K562 (cell line): ENCODE measurements at regions not wholly inside any gene's neighbourhood (a gene's known extent, or its start where the extent isn't known, plus 50 kb on each side); places are given as distances from the start of the nearest gene placed in this dataset.

Experiments used
- ATAC-seq: fragments of 200-7000 bp; cut with Tn5 transposase; 3 replicates; pipeline ENCODE4 v1.9.1; 2020; ENCODE audit warnings: moderate library complexity
- BruUV-seq: library from RNA; stranded (reverse); fragments of 400-500 nt; replicated peaks from 2 replicates; lab custom pipeline; 2021; lab: Mats Ljungman, UMichigan
- CTCF ChIA-PET: fragments of 300-600 bp; formaldehyde crosslinking; extraction: SDS; loops from one replicate; lab custom pipeline; 2021; ENCODE audit warnings: low intra/inter-chr PET ratio; lab: Yijun Ruan, JAX
- POLR2A ChIA-PET: fragments of 300-600, 350-650 bp; sonication (Branson Sonifier 250); formaldehyde crosslinking; extraction: SDS; loops from one replicate; lab custom pipeline; 2021; ENCODE audit warnings: antibody characterized with exemption, inconsistent platforms; lab: Yijun Ruan, JAX
- DNase-seq, 4 experiments: peaks; one replicate each; pipeline versions ENCODE4 v3.0.0 to v3.0.0-alpha.2; 2011 to 2018; ENCODE audit warnings: low spot score in 3 of 4, mixed read lengths in 3 of 4; ENCODE audit errors: extremely low read depth in 1 of 4
- FAIRE-seq: peaks from 2 replicates; lab custom pipeline; 2011; peaks lifted over from hg19 to GRCh38; lab: Jason Lieb, UNC
- H2AFZ ChIP-seq: 2 replicates; pipeline ENCODE4 v1.6.0; 2011; ENCODE audit warnings: low read depth, low read length, control low read depth, inconsistent platforms
- H3K27ac ChIP-seq: fragments of 200-600 bp; 3 replicates; pipeline ENCODE4 v1.8.0; 2011; ENCODE audit warnings: low read depth, mild to moderate bottlenecking, control low read depth, inconsistent platforms, low read length, moderate library complexity, mixed read lengths; ENCODE audit errors: extremely low read depth
- H3K27me3 ChIP-seq, 2 experiments: fragments of 300-600 bp in 1 of 2; 2 replicates in 1 of 2; 3 replicates in 1 of 2; pipeline versions ENCODE4 v1.6.0 to v1.8.0; 2011; ENCODE audit warnings: inconsistent platforms in 2 of 2, low read length in 2 of 2, mild to moderate bottlenecking in 1 of 2, mixed read lengths in 1 of 2, moderate library complexity in 1 of 2; ENCODE audit not compliant: control insufficient read depth in 2 of 2, insufficient read depth in 2 of 2
- H3K36me3 ChIP-seq: fragments of 300-600 bp; 3 replicates; pipeline ENCODE4 v1.8.0; 2011; ENCODE audit warnings: mild to moderate bottlenecking, low read length, inconsistent platforms; ENCODE audit not compliant: control insufficient read depth, insufficient read depth
- H3K4me1 ChIP-seq, 2 experiments: fragments of 200-600 bp in 1 of 2; replicated peaks in 1 of 2; 2 replicates in 1 of 2; 3 replicates in 1 of 2; pipeline versions ENCODE4 v1.5.1 to v1.8.0; 2011; ENCODE audit warnings: inconsistent platforms in 2 of 2, low read length in 2 of 2, mild to moderate bottlenecking in 1 of 2, mixed read lengths in 1 of 2, moderate library complexity in 1 of 2; ENCODE audit not compliant: control insufficient read depth in 2 of 2, insufficient read depth in 2 of 2
- H3K4me2 ChIP-seq: 2 replicates; pipeline ENCODE4 v1.6.1; 2011; ENCODE audit warnings: low read length, control low read depth, inconsistent platforms, mixed read lengths; ENCODE audit not compliant: insufficient read depth
- H3K4me3 ChIP-seq: fragments of 200-600 bp; sonication (generic), shearing (Covaris generic); 2 replicates; pipeline ENCODE4 v1.5.1; 2016; ENCODE audit warnings: control low read depth, inconsistent platforms
- H3K79me2 ChIP-seq: fragments of 200-600 bp; 3 replicates; pipeline ENCODE4 v1.8.0; 2011; ENCODE audit warnings: low read length, inconsistent platforms; ENCODE audit not compliant: control insufficient read depth, insufficient read depth
- H3K9ac ChIP-seq, 2 experiments: 2 replicates each; pipeline versions ENCODE4 v1.6.0 to v1.6.1; 2011; ENCODE audit warnings: low read depth in 2 of 2, low read length in 2 of 2, control low read depth in 1 of 2, inconsistent platforms in 1 of 2, mild to moderate bottlenecking in 1 of 2, mixed read lengths in 1 of 2; ENCODE audit not compliant: insufficient read depth in 1 of 2
- H3K9me1 ChIP-seq: one replicate; pipeline ENCODE4 v1.6.0; 2011; ENCODE audit warnings: inconsistent platforms, mild to moderate bottlenecking, low read length, moderate library complexity; ENCODE audit not compliant: control insufficient read depth, insufficient read depth
- H3K9me3 ChIP-seq: replicated peaks from 2 replicates; pipeline ENCODE4 v1.5.1; 2011; ENCODE audit warnings: low read depth, low read length, inconsistent platforms; ENCODE audit not compliant: control insufficient read depth, insufficient read depth
- H4K20me1 ChIP-seq: replicated peaks from 2 replicates; pipeline ENCODE4 v1.6.1; 2011; ENCODE audit warnings: low read length, inconsistent platforms, mixed read lengths; ENCODE audit not compliant: control insufficient read depth, insufficient read depth
- LCOR ChIP-seq: sonication (generic); formaldehyde crosslinking; IDR thresholded peaks from 2 replicates; pipeline ENCODE4 v1.8.0; 2022; ENCODE audit warnings: mild to moderate bottlenecking, missing genetic modification reagents
- MYBL2 ChIP-seq, 2 experiments: fragments of 450-650 bp in 1 of 2; sonication (generic) in 1 of 2; formaldehyde crosslinking in 1 of 2; IDR thresholded peaks; 2 replicates each; pipeline versions ENCODE4 v1.6.1 to v1.8.1; 2017 to 2022; ENCODE audit warnings: borderline replicate concordance in 1 of 2, inconsistent platforms in 1 of 2, low read depth in 1 of 2, mild to moderate bottlenecking in 1 of 2, missing genetic modification reagents in 1 of 2, moderate library complexity in 1 of 2
- NFIC ChIP-seq: fragments of 450-650 bp; IDR thresholded peaks from 2 replicates; pipeline ENCODE4 v1.6.1; 2017; ENCODE audit warnings: mild to moderate bottlenecking, inconsistent platforms
- POLR2G ChIP-seq: fragments of 200-400 bp; formaldehyde crosslinking; IDR thresholded peaks from 2 replicates; pipeline ENCODE4 v1.6.1; 2017; ENCODE audit warnings: low read depth, mild to moderate bottlenecking, antibody characterized with exemption, low read length, moderate library complexity
- RCOR1 ChIP-seq, 2 experiments: IDR thresholded peaks; 2 replicates each; pipeline ENCODE4 v1.6.1; 2012; ENCODE audit warnings: low read depth in 2 of 2, low read length in 2 of 2, borderline replicate concordance in 1 of 2, improper control_type of control experiment in 1 of 2
- RNF2 ChIP-seq: sonication (generic); IDR thresholded peaks from 2 replicates; pipeline ENCODE4 v1.6.1; 2016
- WGBS: fragments of 100-300 bp; shearing (Covaris generic); methylation state at CpG from one replicate; pipeline ENCODE4 v1.1.6; 2016; ENCODE audit warnings: low coverage, mixed read lengths; ENCODE audit not compliant: insufficient coverage; ENCODE audit errors: missing lambda C conversion rate; 5-methylcytosine and 5-hydroxymethylcytosine counted together
- in situ Hi-C: fragments of 300-500 bp; cut with MboI; formaldehyde crosslinking; loops from 4 replicates; pipeline ENCODE4 v1.15.0; 2018; ENCODE audit warnings: inconsistent platforms, mixed read lengths
- intact Hi-C: fragments of 100-400 bp; cut with micrococcal nuclease; formaldehyde crosslinking; loops from 2 replicates; pipeline ENCODE4 v1.14.2; 2022
- TF ChIP-seq, protein P1 (sequence below): sonication (generic); formaldehyde crosslinking; IDR thresholded peaks from 2 replicates; pipeline ENCODE4 v1.8.1; 2023; ENCODE audit warnings: mild to moderate bottlenecking, missing genetic modification reagents

DNA sequence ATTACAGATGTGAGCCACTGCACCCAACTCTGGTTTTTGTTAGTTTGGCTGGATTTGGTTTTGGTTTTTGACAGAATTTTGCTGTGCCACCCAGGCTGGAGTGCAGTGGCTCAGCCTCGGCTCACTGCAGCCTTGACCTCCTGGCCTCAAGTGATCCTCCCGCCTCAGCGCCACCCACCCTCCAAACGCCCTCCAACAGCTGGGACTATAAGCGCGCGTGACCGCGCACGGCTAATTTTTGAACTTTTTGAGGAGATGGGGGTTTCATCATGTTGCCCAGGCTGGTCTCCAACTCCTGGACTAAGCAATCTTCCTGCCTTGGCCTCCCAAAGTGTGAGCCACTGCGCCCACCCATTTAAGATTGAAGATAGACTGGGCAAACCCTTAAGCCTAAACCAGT is 84.4 kb upstream of the RPRML start:
- FAIRE-seq (no peak), ATAC-seq (no peak), DNase-seq (no peak)
- Histone ChIP-seq H3K36me3 (peaks cover 10% of the 10 kb centered on the region; the same call in 2 of the 3 replicates), H2AFZ (no peak overlapping the region), H3K9me3 (no peaks in the 10 kb centered on the region; the same call in 1 of the 2 replicates), H3K27ac (peak overlapping the region; percentile 33; the same call in 2 of the 3 replicates), H3K9ac (peak overlapping the region in 1 of 2 experiments; percentile 39; a peak in 1 of 4 replicates), H3K4me2 (no peak overlapping the region), H3K9me1 (no peaks in the 10 kb centered on the region), H4K20me1 (no peaks in the 10 kb centered on the region), H3K4me1 (peaks cover 4 to 7% of the 10 kb centered on the region in 2 experiments; a peak in 4 of 5 replicates), H3K4me3 (no peak overlapping the region), H3K27me3 (no peaks in the 10 kb centered on the region), H3K79me2 (peaks cover 12% of the 10 kb centered on the region)
- ChIA-PET POLR2A (no interaction called here), CTCF (no interaction called here)
- intact Hi-C loops = no loop called here
- in situ Hi-C loops = no loop called here
- WGBS = 92% methylated on average over 11 of the region's 11 CpGs
- BruUV-seq = no TSS peak
- TF ChIP-seq, protein P1, sequence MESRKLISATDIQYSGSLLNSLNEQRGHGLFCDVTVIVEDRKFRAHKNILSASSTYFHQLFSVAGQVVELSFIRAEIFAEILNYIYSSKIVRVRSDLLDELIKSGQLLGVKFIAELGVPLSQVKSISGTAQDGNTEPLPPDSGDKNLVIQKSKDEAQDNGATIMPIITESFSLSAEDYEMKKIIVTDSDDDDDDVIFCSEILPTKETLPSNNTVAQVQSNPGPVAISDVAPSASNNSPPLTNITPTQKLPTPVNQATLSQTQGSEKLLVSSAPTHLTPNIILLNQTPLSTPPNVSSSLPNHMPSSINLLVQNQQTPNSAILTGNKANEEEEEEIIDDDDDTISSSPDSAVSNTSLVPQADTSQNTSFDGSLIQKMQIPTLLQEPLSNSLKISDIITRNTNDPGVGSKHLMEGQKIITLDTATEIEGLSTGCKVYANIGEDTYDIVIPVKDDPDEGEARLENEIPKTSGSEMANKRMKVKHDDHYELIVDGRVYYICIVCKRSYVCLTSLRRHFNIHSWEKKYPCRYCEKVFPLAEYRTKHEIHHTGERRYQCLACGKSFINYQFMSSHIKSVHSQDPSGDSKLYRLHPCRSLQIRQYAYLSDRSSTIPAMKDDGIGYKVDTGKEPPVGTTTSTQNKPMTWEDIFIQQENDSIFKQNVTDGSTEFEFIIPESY (CRISPR knock-in tag) = peak; percentile 94
- TF ChIP-seq MYBL2 (IDR thresholded peaks at IDR 0.05; ENCODE audit: low read depth) = 0 out of 2 replicates have a peak, but pooled peaks have one; percentile 48
- TF ChIP-seq MYBL2 (CRISPR knock-in tag; IDR thresholded peaks at IDR 0.05; ENCODE audit: borderline replicate concordance) = no peak
- TF ChIP-seq LCOR = no peak
- 0 out of 2 replicates have a peak, but pooled peaks have one; percentile 26 for TF ChIP-seq POLR2G
- TF ChIP-seq RNF2 = no peak
- no peak for TF ChIP-seq RCOR1 (IDR thresholded peaks at IDR 0.05; ENCODE audit: borderline replicate concordance in 1 of 2, low read depth in 2 of 2, low read length in 2 of 2)
- TF ChIP-seq NFIC = 0 out of 2 replicates have a peak, but pooled peaks have one; percentile 7
